HCT116 (cell line): ENCODE measurements at regions not wholly inside any gene's neighbourhood (a gene's known extent, or its start where the extent isn't known, plus 50 kb on each side); places are given as distances from the start of the nearest gene placed in this dataset.

ENCODE experiments used
- ATAC-seq: fragments of 200-7000 bp; cut with Tn5 transposase; 2 replicates; pipeline ENCODE4 v1.9.1; 2020; ENCODE audit warnings: mild to moderate bottlenecking, moderate library complexity
- BruUV-seq: library from RNA; stranded (reverse); fragments of 400-500 nt; replicated peaks from 2 replicates; lab custom pipeline; 2021; lab: Mats Ljungman, UMichigan
- CTCF ChIA-PET: fragments of 300-600 bp; sonication (Branson Sonifier 250); formaldehyde crosslinking; loops from one replicate; lab custom pipeline; 2021; ENCODE audit warnings: antibody characterized with exemption; lab: Charles Lee
- POLR2A ChIA-PET: fragments of 300-600, 350-600 bp; sonication (Branson Sonifier 250); formaldehyde crosslinking; loops from one replicate; lab custom pipeline; 2021; ENCODE audit warnings: antibody characterized with exemption; lab: Charles Lee
- RAD21 ChIA-PET, 2 experiments: fragments of 300-600 bp; sonication (Branson Sonifier 250); formaldehyde crosslinking; loops; one replicate each; lab custom pipeline; 2023; ENCODE audit warnings: low total read pairs in 2 of 2; ENCODE audit not compliant: uncharacterized antibody in 2 of 2, unreplicated experiment in 2 of 2, low non-redundant PET in 1 of 2; lab: Charles Lee
- DNase-seq: peaks from one replicate; pipeline ENCODE4 v3.0.0-alpha.2; 2010; ENCODE audit warnings: low read depth, low spot score
- H2AFZ ChIP-seq: fragments of 200-600 bp; shearing (Covaris generic), sonication (generic); 2 replicates; pipeline ENCODE4 v1.6.1; 2017; ENCODE audit warnings: low read depth, mixed run types, mixed read lengths, antibody characterized with exemption, low read length; ENCODE audit not compliant: poor library complexity, severe bottlenecking
- H3K27ac ChIP-seq: 2 replicates; pipeline ENCODE4 v1.5.1; 2012; ENCODE audit warnings: low read depth, low read length
- H3K27me3 ChIP-seq: fragments of 200-600 bp; sonication (generic); 2 replicates; pipeline ENCODE4 v1.6.1; 2016; ENCODE audit warnings: mixed run types, low read length, mixed read lengths; ENCODE audit not compliant: insufficient read depth
- H3K36me3 ChIP-seq, 2 experiments: fragments of 200-500 bp in 1 of 2; fragments of 200-600 bp in 1 of 2; sonication (Bioruptor generic) in 1 of 2; sonication (generic) in 1 of 2; 2 replicates each; pipeline versions ENCODE4 v1.5.1 to v1.6.1; 2014 to 2016; ENCODE audit warnings: low read length in 2 of 2, inconsistent platforms in 1 of 2, mixed read lengths in 1 of 2, mixed run types in 1 of 2; ENCODE audit not compliant: insufficient read depth in 2 of 2, control insufficient read depth in 1 of 2
- H3K4me1 ChIP-seq, 2 experiments: fragments of 200-600 bp in 1 of 2; sonication (generic) in 1 of 2; 2 replicates each; pipeline versions ENCODE4 v1.5.1 to v1.6.1; 2012 to 2017; ENCODE audit warnings: low read length in 2 of 2, inconsistent platforms in 1 of 2, mild to moderate bottlenecking in 1 of 2, mixed read lengths in 1 of 2, mixed run types in 1 of 2, moderate library complexity in 1 of 2; ENCODE audit not compliant: insufficient read depth in 2 of 2, control insufficient read depth in 1 of 2
- H3K4me2 ChIP-seq: fragments of 200-600 bp; sonication (generic); 2 replicates; pipeline ENCODE4 v1.6.1; 2017; ENCODE audit warnings: mixed run types, low read length, mixed read lengths
- H3K4me3 ChIP-seq, 2 experiments: fragments of 200-600 bp in 1 of 2; sonication (generic) in 1 of 2; replicated peaks in 1 of 2; 2 replicates each; pipeline ENCODE4 v1.5.1; 2011 to 2016; ENCODE audit warnings: low read length in 2 of 2, control low read depth in 1 of 2, low read depth in 1 of 2, mild to moderate bottlenecking in 1 of 2, mixed read lengths in 1 of 2, mixed run types in 1 of 2
- H3K79me2 ChIP-seq: fragments of 200-600 bp; sonication (generic); 2 replicates; pipeline ENCODE4 v1.6.1; 2017; ENCODE audit warnings: mild to moderate bottlenecking, mixed run types, low read length, moderate library complexity, mixed read lengths; ENCODE audit not compliant: insufficient read depth
- H3K9ac ChIP-seq: fragments of 200-600 bp; sonication (generic); 2 replicates; pipeline ENCODE4 v1.6.1; 2016; ENCODE audit warnings: low read length, mixed read lengths
- H3K9me2 ChIP-seq: fragments of 200-600 bp; sonication (generic), shearing (Covaris generic); 2 replicates; pipeline ENCODE4 v1.6.1; 2017; ENCODE audit warnings: mixed run types, mild to moderate bottlenecking, moderate library complexity; ENCODE audit not compliant: insufficient read depth
- H3K9me3 ChIP-seq, 2 experiments: fragments of 200-500 bp in 1 of 2; fragments of 200-600 bp in 1 of 2; sonication (Bioruptor generic) in 1 of 2; sonication (generic) in 1 of 2; 2 replicates each; pipeline ENCODE4 v1.6.1; 2014 to 2017; ENCODE audit warnings: low read length in 2 of 2, mixed read lengths in 2 of 2, inconsistent platforms in 1 of 2, low read depth in 1 of 2, mild to moderate bottlenecking in 1 of 2, mixed run types in 1 of 2, moderate library complexity in 1 of 2; ENCODE audit not compliant: control insufficient read depth in 1 of 2, insufficient read depth in 1 of 2
- H4K20me1 ChIP-seq: fragments of 200-600 bp; sonication (generic), shearing (Covaris generic); 2 replicates; pipeline ENCODE4 v1.6.1; 2017; ENCODE audit warnings: mixed run types, mild to moderate bottlenecking, moderate library complexity; ENCODE audit not compliant: insufficient read depth
- EZH2 ChIP-seq: fragments of 200-600 bp; sonication (generic); IDR thresholded peaks from 2 replicates; pipeline ENCODE4 v1.6.1; 2017; ENCODE audit warnings: antibody characterized with exemption, mixed run types
- FOSL1 ChIP-seq: IDR thresholded peaks from 2 replicates; pipeline ENCODE4 v1.6.1; 2012; ENCODE audit warnings: low read depth
- MAX ChIP-seq: IDR thresholded peaks from 2 replicates; pipeline ENCODE4 v1.6.1; 2012
- RAD21 ChIP-seq: IDR thresholded peaks from 2 replicates; pipeline ENCODE4 v1.6.1; 2012; ENCODE audit warnings: low read depth, mild to moderate bottlenecking
- REST ChIP-seq: IDR thresholded peaks from 2 replicates; pipeline ENCODE4 v1.6.1; 2012; ENCODE audit warnings: low read depth
- YY1 ChIP-seq: IDR thresholded peaks from 2 replicates; pipeline ENCODE4 v1.6.1; 2011; ENCODE audit warnings: low read length, low read depth, moderate library complexity, mild to moderate bottlenecking; ENCODE audit not compliant: insufficient replicate concordance; ENCODE audit errors: extremely low read depth
- ZNF274 ChIP-seq: fragments of 200-500 bp; sonication (Bioruptor generic); IDR thresholded peaks from 2 replicates; pipeline ENCODE4 v1.6.1; 2014; ENCODE audit warnings: mild to moderate bottlenecking, low read depth, low read length, inconsistent platforms
- intact Hi-C: fragments of 100-400 bp; cut with micrococcal nuclease; formaldehyde crosslinking; loops from 2 replicates; pipeline ENCODE4 v1.10.0; 2022

GRCh38 chr2:40043191-40043590, 264.1 kb upstream of the THUMPD2 start:
- Histone ChIP-seq H3K4me1 (no peaks in the 10 kb centered on the region), H3K9ac (no peak overlapping the region), H3K36me3 (no peaks in the 10 kb centered on the region), H3K27me3 (peaks cover 18% of the 10 kb centered on the region; the same call in 1 of the 2 replicates), H3K9me2 (no peaks in the 10 kb centered on the region), H3K4me3 (no peak overlapping the region), H2AFZ (no peak overlapping the region), H4K20me1 (no peaks in the 10 kb centered on the region), H3K27ac (no peak overlapping the region), H3K9me3 (no peaks in the 10 kb centered on the region), H3K4me2 (no peak overlapping the region), H3K79me2 (no peaks in the 10 kb centered on the region)
- no peak for DNase-seq
- BruUV-seq: no TSS peak
- ATAC-seq: no peak
- TF ChIP-seq ZNF274 (no peak), EZH2 (no peak), FOSL1 (no peak), YY1 (no peak), REST (no peak), RAD21 (no peak), MAX (no peak)
- intact Hi-C loops: no loop called here
- ChIA-PET CTCF (no interaction called here), POLR2A (no interaction called here), RAD21 (no interaction called here)
